Right lobe of liver (tissue), 6 donors: ENCODE measurements at regions not wholly inside any gene's neighbourhood (a gene's known extent, or its start where the extent isn't known, plus 50 kb on each side); places are given as distances from the start of the nearest gene placed in this dataset.

Source experiments
- ATAC-seq, 4 donors: fragments of 200-7000 bp; cut with Tn5 transposase; one replicate each; pipeline ENCODE4 v1.9.1; 2020; ENCODE audit warnings: mild to moderate bottlenecking in 4 of 4, moderate library complexity in 4 of 4
- DNase-seq, 3 donors: peaks; one replicate each; pipeline ENCODE4 v3.0.0-alpha.2; 2020
- H3K27ac ChIP-seq, 3 donors: fragments of 200-600 bp; one replicate each; pipeline ENCODE4 v1.8.0; 2022
- H3K27me3 ChIP-seq, 2 donors: fragments of 200-600 bp; one replicate each; pipeline ENCODE4 v1.8.0; 2022
- H3K36me3 ChIP-seq, 4 donors: fragments of 200-600 bp; sonication (generic) in 1 of 4; one replicate each; pipeline versions ENCODE4 v1.5.1 to v1.8.0; 2017 to 2022; ENCODE audit warnings: control low read depth in 1 of 4
- H3K4me1 ChIP-seq, 4 donors: fragments of 200-600 bp; sonication (generic) in 1 of 4; one replicate each; pipeline versions ENCODE4 v1.5.1 to v1.8.0; 2017 to 2022; ENCODE audit warnings: control low read depth in 1 of 4
- H3K4me3 ChIP-seq, 3 donors: fragments of 200-600 bp; one replicate each; pipeline ENCODE4 v1.8.0; 2022
- H3K9me3 ChIP-seq, 4 donors: fragments of 200-600 bp; sonication (generic) in 1 of 4; one replicate each; pipeline versions ENCODE4 v1.5.1 to v1.8.0; 2017 to 2022; ENCODE audit warnings: control low read depth in 1 of 4
- POLR2A ChIP-seq: fragments of 450-650 bp; IDR thresholded peaks from one replicate; pipeline ENCODE4 v1.6.1; 2017; ENCODE audit warnings: antibody characterized with exemption, mild to moderate bottlenecking
- WGBS: methylation state at CpG from one replicate; pipeline ENCODE4 v1.1.6; 2018; ENCODE audit warnings: low coverage, low lambda C conversion rate; ENCODE audit not compliant: insufficient coverage; ENCODE audit errors: missing lambda C conversion rate; 5-methylcytosine and 5-hydroxymethylcytosine counted together
- intact Hi-C, 2 donors: fragments of 100-400 bp; cut with DNase I; formaldehyde crosslinking; loops; one replicate each; pipeline versions ENCODE4 v1.11.2 to v1.14.1; 2022
- TF ChIP-seq, protein P1 (sequence below), 4 donors: fragments of 200-600 bp in 3 of 4; fragments of 450-650 bp in 1 of 4; IDR thresholded peaks; one replicate each; pipeline versions ENCODE4 v1.5.1 to v1.8.0; 2016 to 2022; ENCODE audit warnings: antibody characterized with exemption in 4 of 4, mild to moderate bottlenecking in 2 of 4
- donor health status: DM: no; HTN: yes; CAD: no.
- donor health status: DM: no; HTN: no; CAD: no.
- donor health status: DM: no; HTN: no; CAD: no.
- donor health status: DM: no; HTN: yes; CAD: no.
- donor health status: DM: no; HTN: yes; CAD: no.

GRCh38 chr5:8028243-8028642, 159.3 kb downstream of the MTRR start:
- ATAC-seq (no peak), DNase-seq (no peak)
- H3K4me1 ChIP-seq, result no peaks in the 10 kb centered on the region
- no peaks in the 10 kb centered on the region for H3K9me3 ChIP-seq
- no peaks in the 10 kb centered on the region for H3K36me3 ChIP-seq
- 38% methylated on average over 2 of the region's 2 CpGs for WGBS
- intact Hi-C loops, result no loop called here
- H3K27ac ChIP-seq, result no peak overlapping the region
- TF ChIP-seq, protein P1, sequence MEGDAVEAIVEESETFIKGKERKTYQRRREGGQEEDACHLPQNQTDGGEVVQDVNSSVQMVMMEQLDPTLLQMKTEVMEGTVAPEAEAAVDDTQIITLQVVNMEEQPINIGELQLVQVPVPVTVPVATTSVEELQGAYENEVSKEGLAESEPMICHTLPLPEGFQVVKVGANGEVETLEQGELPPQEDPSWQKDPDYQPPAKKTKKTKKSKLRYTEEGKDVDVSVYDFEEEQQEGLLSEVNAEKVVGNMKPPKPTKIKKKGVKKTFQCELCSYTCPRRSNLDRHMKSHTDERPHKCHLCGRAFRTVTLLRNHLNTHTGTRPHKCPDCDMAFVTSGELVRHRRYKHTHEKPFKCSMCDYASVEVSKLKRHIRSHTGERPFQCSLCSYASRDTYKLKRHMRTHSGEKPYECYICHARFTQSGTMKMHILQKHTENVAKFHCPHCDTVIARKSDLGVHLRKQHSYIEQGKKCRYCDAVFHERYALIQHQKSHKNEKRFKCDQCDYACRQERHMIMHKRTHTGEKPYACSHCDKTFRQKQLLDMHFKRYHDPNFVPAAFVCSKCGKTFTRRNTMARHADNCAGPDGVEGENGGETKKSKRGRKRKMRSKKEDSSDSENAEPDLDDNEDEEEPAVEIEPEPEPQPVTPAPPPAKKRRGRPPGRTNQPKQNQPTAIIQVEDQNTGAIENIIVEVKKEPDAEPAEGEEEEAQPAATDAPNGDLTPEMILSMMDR (IDR thresholded peaks at IDR 0.05), result no peak
- no peak for TF ChIP-seq POLR2A
- no peaks in the 10 kb centered on the region for H3K27me3 ChIP-seq
- H3K4me3 ChIP-seq, result no peak overlapping the region

GRCh38 chr5:8033261-8033660, 164.3 kb downstream of the MTRR start:
- H3K36me3 ChIP-seq, result no peaks in the 10 kb centered on the region
- no peak for DNase-seq
- no peak overlapping the region for H3K27ac ChIP-seq
- ATAC-seq, result no peak
- intact Hi-C loops, result no loop called here
- H3K4me3 ChIP-seq, result no peak overlapping the region
- WGBS, result 18% methylated on average over 3 of the region's 3 CpGs
- TF ChIP-seq POLR2A, result no peak
- TF ChIP-seq, protein P1 (IDR thresholded peaks at IDR 0.05), result no peak
- H3K27me3 ChIP-seq, result no peaks in the 10 kb centered on the region
- no peaks in the 10 kb centered on the region for H3K4me1 ChIP-seq
- no peaks in the 10 kb centered on the region for H3K9me3 ChIP-seq

GRCh38 chr5:8034852-8035251, 165.9 kb downstream of the MTRR start:
- ATAC-seq (no peak), DNase-seq (no peak)
- Histone ChIP-seq H3K27ac (no peak overlapping the region), H3K27me3 (no peaks in the 10 kb centered on the region), H3K9me3 (no peaks in the 10 kb centered on the region), H3K4me1 (no peaks in the 10 kb centered on the region), H3K4me3 (no peak overlapping the region), H3K36me3 (no peaks in the 10 kb centered on the region)
- intact Hi-C loops, result no loop called here
- TF ChIP-seq POLR2A, result no peak
- TF ChIP-seq, protein P1 (IDR thresholded peaks at IDR 0.05), result no peak
- WGBS, result 57% methylated on average over 6 of the region's 6 CpGs

- intact Hi-C loops, result no loop called here
- Histone ChIP-seq H3K27ac (no peak overlapping the region), H3K4me1 (no peaks in the 10 kb centered on the region), H3K36me3 (no peaks in the 10 kb centered on the region), H3K4me3 (no peak overlapping the region), H3K9me3 (no peaks in the 10 kb centered on the region), H3K27me3 (no peaks in the 10 kb centered on the region)
- 75% methylated on average over 1 of the region's 1 CpG for WGBS
- ATAC-seq, result no peak
- no peak for DNase-seq
- TF ChIP-seq POLR2A, result no peak
- TF ChIP-seq, protein P1 (IDR thresholded peaks at IDR 0.05), result no peak
Observed at GRCh38 chr5:8048920-8049319, 180.0 kb downstream of the MTRR start.

DNA sequence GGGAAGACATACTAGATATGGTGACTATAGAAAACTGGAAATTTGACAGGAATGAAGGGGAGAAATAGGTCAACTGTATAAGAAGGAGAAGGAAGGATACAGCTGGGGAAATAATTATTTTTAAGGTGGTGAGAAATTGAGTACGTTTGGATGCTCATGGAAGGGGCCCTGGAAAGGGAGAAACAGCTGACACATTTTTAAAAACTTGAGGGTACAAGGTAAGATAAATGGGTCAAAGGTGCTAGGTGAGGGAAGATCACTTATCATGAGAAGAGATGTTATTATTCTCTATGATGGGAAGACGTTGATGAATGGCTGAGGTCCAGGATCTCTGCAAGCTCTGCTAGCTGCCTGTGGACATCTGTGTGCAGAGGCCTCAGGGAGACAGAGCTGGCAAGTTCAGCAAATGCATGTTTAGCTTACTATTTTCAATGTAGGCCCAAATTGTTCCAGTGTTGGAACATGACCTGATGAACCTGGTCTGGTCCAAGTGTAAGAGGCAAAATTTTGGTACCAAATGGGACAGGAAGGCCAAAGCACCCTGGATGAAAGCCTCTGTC, 181.7 kb downstream of the MTRR start:
- no peaks in the 10 kb centered on the region for H3K9me3 ChIP-seq
- TF ChIP-seq POLR2A, result no peak
- TF ChIP-seq, protein P1 (IDR thresholded peaks at IDR 0.05), result no peak
- ATAC-seq (no peak), DNase-seq (no peak)
- H3K27me3 ChIP-seq, result no peaks in the 10 kb centered on the region
- H3K36me3 ChIP-seq, result no peaks in the 10 kb centered on the region
- intact Hi-C loops, result no loop called here
- no peaks in the 10 kb centered on the region for H3K4me1 ChIP-seq
- H3K27ac ChIP-seq, result no peak overlapping the region
- no peak overlapping the region for H3K4me3 ChIP-seq
- 45% methylated on average over 2 of the region's 2 CpGs for WGBS
